ENCODE measurements at regions not wholly inside any gene's neighbourhood (a gene's known extent, or its start where the extent isn't known, plus 50 kb on each side); places are given as distances from the start of the nearest gene placed in this dataset.

GRCh38 chr13:50401049-50401505 is 385.8 kb downstream of the KCNRG start:
- TF ChIP-seq, protein P1, sequence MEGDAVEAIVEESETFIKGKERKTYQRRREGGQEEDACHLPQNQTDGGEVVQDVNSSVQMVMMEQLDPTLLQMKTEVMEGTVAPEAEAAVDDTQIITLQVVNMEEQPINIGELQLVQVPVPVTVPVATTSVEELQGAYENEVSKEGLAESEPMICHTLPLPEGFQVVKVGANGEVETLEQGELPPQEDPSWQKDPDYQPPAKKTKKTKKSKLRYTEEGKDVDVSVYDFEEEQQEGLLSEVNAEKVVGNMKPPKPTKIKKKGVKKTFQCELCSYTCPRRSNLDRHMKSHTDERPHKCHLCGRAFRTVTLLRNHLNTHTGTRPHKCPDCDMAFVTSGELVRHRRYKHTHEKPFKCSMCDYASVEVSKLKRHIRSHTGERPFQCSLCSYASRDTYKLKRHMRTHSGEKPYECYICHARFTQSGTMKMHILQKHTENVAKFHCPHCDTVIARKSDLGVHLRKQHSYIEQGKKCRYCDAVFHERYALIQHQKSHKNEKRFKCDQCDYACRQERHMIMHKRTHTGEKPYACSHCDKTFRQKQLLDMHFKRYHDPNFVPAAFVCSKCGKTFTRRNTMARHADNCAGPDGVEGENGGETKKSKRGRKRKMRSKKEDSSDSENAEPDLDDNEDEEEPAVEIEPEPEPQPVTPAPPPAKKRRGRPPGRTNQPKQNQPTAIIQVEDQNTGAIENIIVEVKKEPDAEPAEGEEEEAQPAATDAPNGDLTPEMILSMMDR (IDR thresholded peaks at IDR 0.05; ENCODE audit: insufficient read depth, low read length, poor library complexity, severe bottlenecking): no peak
- no peak for TF ChIP-seq EZH2phosphoT487 (conservative IDR thresholded peaks at IDR 0.05; ENCODE audit: low read length)

Data from SU-DHL-6 (cell line).